H9 (cell line): ENCODE measurements at regions not wholly inside any gene's neighbourhood (a gene's known extent, or its start where the extent isn't known, plus 50 kb on each side); places are given as distances from the start of the nearest gene placed in this dataset.
"Not testable (repeated sequence)": the region's sequence is repeated elsewhere in the genome, so short reads cannot be mapped to it uniquely, and the experiment has no call there.

ENCODE experiments used
- DNase-seq: peaks from one replicate; pipeline ENCODE4 v3.0.0-alpha.2; 2017
- H2AFZ ChIP-seq: one replicate; pipeline ENCODE4 v1.6.1; 2013; ENCODE audit warnings: mild to moderate bottlenecking, low read length, control low read depth, moderate library complexity
- H2AK5ac ChIP-seq: 2 replicates; pipeline ENCODE4 v1.6.1; 2013; ENCODE audit warnings: low read length, control low read depth, mixed read lengths; ENCODE audit not compliant: insufficient read length
- H2BK120ac ChIP-seq: one replicate; pipeline ENCODE4 v1.6.1; 2013; ENCODE audit warnings: low read depth, mild to moderate bottlenecking, low read length, control low read depth, inconsistent platforms; ENCODE audit not compliant: poor library complexity, severe bottlenecking
- H2BK12ac ChIP-seq: 2 replicates; pipeline ENCODE4 v1.6.1; 2013; ENCODE audit warnings: low read length, control low read depth, mixed read lengths, low read depth; ENCODE audit not compliant: insufficient read length
- H2BK15ac ChIP-seq: 2 replicates; pipeline ENCODE4 v1.6.1; 2013; ENCODE audit warnings: low read depth, low read length, control low read depth
- H2BK20ac ChIP-seq: one replicate; pipeline ENCODE4 v1.6.1; 2013; ENCODE audit warnings: low read depth, mild to moderate bottlenecking, low read length, control low read depth, inconsistent platforms; ENCODE audit not compliant: poor library complexity, severe bottlenecking
- H2BK5ac ChIP-seq: 2 replicates; pipeline ENCODE4 v1.6.1; 2013; ENCODE audit warnings: low read length, control low read depth, mixed read lengths; ENCODE audit not compliant: insufficient read length
- H3K14ac ChIP-seq: 2 replicates; pipeline ENCODE4 v1.6.1; 2013; ENCODE audit warnings: low read length, control low read depth; ENCODE audit not compliant: insufficient read depth
- H3K18ac ChIP-seq: 2 replicates; pipeline ENCODE4 v1.6.1; 2013; ENCODE audit warnings: low read depth, mild to moderate bottlenecking, mixed read lengths, low read length, control low read depth; ENCODE audit not compliant: insufficient read length
- H3K23ac ChIP-seq: 2 replicates; pipeline ENCODE4 v1.6.1; 2013; ENCODE audit warnings: low read length, control low read depth, mixed read lengths, low read depth; ENCODE audit not compliant: insufficient read length
- H3K23me2 ChIP-seq: 2 replicates; pipeline ENCODE4 v1.6.1; 2013; ENCODE audit warnings: low read depth, mild to moderate bottlenecking, mixed read lengths, low read length, control low read depth; ENCODE audit not compliant: insufficient read length, poor library complexity, severe bottlenecking
- H3K27ac ChIP-seq: 2 replicates; pipeline ENCODE4 v1.5.1; 2013; ENCODE audit warnings: low read length, control low read depth, mixed read lengths, low read depth; ENCODE audit not compliant: insufficient read length
- H3K27me3 ChIP-seq: 2 replicates; pipeline ENCODE4 v1.6.1; 2013; ENCODE audit warnings: low read length, control low read depth, inconsistent platforms; ENCODE audit not compliant: insufficient read depth
- H3K4ac ChIP-seq: 2 replicates; pipeline ENCODE4 v1.6.1; 2013; ENCODE audit warnings: low read depth, mild to moderate bottlenecking, control low read depth, inconsistent platforms, low read length, moderate library complexity
- H3K4me1 ChIP-seq: 2 replicates; pipeline ENCODE4 v1.6.1; 2013; ENCODE audit warnings: low read length, control low read depth, inconsistent platforms; ENCODE audit not compliant: insufficient read depth
- H3K4me2 ChIP-seq: 2 replicates; pipeline ENCODE4 v1.6.1; 2013; ENCODE audit warnings: low read length, control low read depth, mixed read lengths; ENCODE audit not compliant: insufficient read length, insufficient read depth
- H3K56ac ChIP-seq: 2 replicates; pipeline ENCODE4 v1.6.1; 2013; ENCODE audit warnings: low read depth, mild to moderate bottlenecking, mixed read lengths, low read length, control low read depth; ENCODE audit not compliant: insufficient read length
- H3K79me1 ChIP-seq: 2 replicates; pipeline ENCODE4 v1.6.1; 2013; ENCODE audit warnings: low read depth, mild to moderate bottlenecking, moderate library complexity, low read length, control low read depth, inconsistent platforms; ENCODE audit not compliant: insufficient read depth, poor library complexity, severe bottlenecking
- H3K79me2 ChIP-seq: 2 replicates; pipeline ENCODE4 v1.6.1; 2013; ENCODE audit warnings: low read length, control low read depth, inconsistent platforms; ENCODE audit not compliant: insufficient read depth
- H3K9ac ChIP-seq: 2 replicates; pipeline ENCODE4 v1.6.1; 2013; ENCODE audit warnings: low read length, control low read depth, mixed read lengths; ENCODE audit not compliant: insufficient read length; ENCODE audit errors: extremely low read depth
- H3K9me3 ChIP-seq: one replicate; pipeline ENCODE4 v1.6.1; 2013; ENCODE audit warnings: low read depth, low read length, inconsistent platforms; ENCODE audit not compliant: control insufficient read depth
- H3T11ph ChIP-seq: one replicate; pipeline ENCODE4 v1.6.1; 2013; ENCODE audit warnings: mild to moderate bottlenecking, low read length, control low read depth, inconsistent platforms
- H4K20me1 ChIP-seq: one replicate; pipeline ENCODE4 v1.6.1; 2013; ENCODE audit not compliant: control insufficient read depth, insufficient read length, insufficient read depth
- H4K5ac ChIP-seq: 2 replicates; pipeline ENCODE4 v1.6.1; 2013; ENCODE audit warnings: low read depth, mild to moderate bottlenecking, mixed read lengths, low read length, control low read depth; ENCODE audit not compliant: insufficient read length
- H4K8ac ChIP-seq: replicated peaks from 2 replicates; pipeline ENCODE4 v1.6.1; 2013; ENCODE audit warnings: low read length, control low read depth, mixed read lengths, low read depth; ENCODE audit not compliant: insufficient read length
- H4K91ac ChIP-seq: 2 replicates; pipeline ENCODE4 v1.6.1; 2013; ENCODE audit warnings: low read depth, mild to moderate bottlenecking, moderate library complexity, mixed read lengths, low read length, control low read depth; ENCODE audit not compliant: insufficient read length
- H3K27ac Mint-ChIP-seq, 3 experiments: 2 replicates in 2 of 3; 3 replicates in 1 of 3; pipeline ENCODE4 v1.8.0; 2020 to 2021; ENCODE audit warnings: mixed read lengths in 3 of 3, mild to moderate bottlenecking in 1 of 3, moderate library complexity in 1 of 3
- H3K27me3 Mint-ChIP-seq: 2 replicates; pipeline ENCODE4 v1.8.0; 2021; ENCODE audit warnings: low read depth, mild to moderate bottlenecking, moderate library complexity, mixed read lengths
- H3K36me3 Mint-ChIP-seq, 3 experiments: 2 replicates in 2 of 3; 3 replicates in 1 of 3; pipeline ENCODE4 v1.8.0; 2020 to 2021; ENCODE audit warnings: low read depth in 3 of 3, mixed read lengths in 3 of 3; ENCODE audit not compliant: insufficient read depth in 1 of 3
- H3K4me1 Mint-ChIP-seq, 2 experiments: 2 replicates each; pipeline ENCODE4 v1.8.0; 2020; ENCODE audit warnings: mixed read lengths in 2 of 2
- H3K4me3 Mint-ChIP-seq, 2 experiments: 2 replicates in 1 of 2; 3 replicates in 1 of 2; pipeline ENCODE4 v1.8.0; 2020 to 2021; ENCODE audit warnings: mild to moderate bottlenecking in 2 of 2, mixed read lengths in 2 of 2, moderate library complexity in 1 of 2
- H3K9me3 Mint-ChIP-seq, 2 experiments: 2 replicates in 1 of 2; 3 replicates in 1 of 2; pipeline ENCODE4 v1.8.0; 2020; ENCODE audit warnings: mild to moderate bottlenecking in 2 of 2, mixed read lengths in 2 of 2, moderate library complexity in 1 of 2
- WGBS: extraction: QIAGEN DNeasy Blood & Tissue Kit; methylation state at CpG from one replicate; pipeline ENCODE4 v1.1.7; 2013; ENCODE audit warnings: missing lambda C conversion rate, low lambda C conversion rate, mixed read lengths; ENCODE audit not compliant: insufficient read length; ENCODE audit errors: extremely low coverage; 5-methylcytosine and 5-hydroxymethylcytosine counted together

GRCh38 chr17:47060005-47060404 lies 81.0 kb upstream of the RPRML start:
- H2AFZ ChIP-seq, H3K27ac ChIP-seq, DNase-seq, H3K4me3 Mint-ChIP-seq, H3K4ac ChIP-seq, H2BK20ac ChIP-seq, H4K5ac ChIP-seq, H3T11ph ChIP-seq, H3K9me3 ChIP-seq, H3K18ac ChIP-seq, H2AK5ac ChIP-seq, H3K4me1 ChIP-seq, H2BK12ac ChIP-seq, H3K14ac ChIP-seq, H3K9ac ChIP-seq, H4K20me1 ChIP-seq, H2BK120ac ChIP-seq, H2BK15ac ChIP-seq, H3K23me2 ChIP-seq, H2BK5ac ChIP-seq, H3K56ac ChIP-seq, H4K8ac ChIP-seq, H3K79me1 ChIP-seq, H3K4me2 ChIP-seq, H3K27me3 ChIP-seq, H4K91ac ChIP-seq, H3K27me3 Mint-ChIP-seq, H3K79me2 ChIP-seq, H3K9me3 Mint-ChIP-seq, H3K23ac ChIP-seq: not testable (repeated sequence)
- peak overlapping the region in 1 of 3 experiments; percentile 64; a peak in 1 of 7 replicates for H3K27ac Mint-ChIP-seq
- peaks cover 8 to 15% of the 10 kb centered on the region in 2 experiments for H3K4me1 Mint-ChIP-seq
- no CpG with 5 or more reads among the region's 10 CpGs for WGBS
- H3K36me3 Mint-ChIP-seq: peaks cover 15 to 23% (median 15%) of the 10 kb centered on the region in 3 experiments; a peak in 6 of 7 replicates
